ENCODE measurements at regions not wholly inside any gene's neighbourhood (a gene's known extent, or its start where the extent isn't known, plus 50 kb on each side); places are given as distances from the start of the nearest gene placed in this dataset.

DNA sequence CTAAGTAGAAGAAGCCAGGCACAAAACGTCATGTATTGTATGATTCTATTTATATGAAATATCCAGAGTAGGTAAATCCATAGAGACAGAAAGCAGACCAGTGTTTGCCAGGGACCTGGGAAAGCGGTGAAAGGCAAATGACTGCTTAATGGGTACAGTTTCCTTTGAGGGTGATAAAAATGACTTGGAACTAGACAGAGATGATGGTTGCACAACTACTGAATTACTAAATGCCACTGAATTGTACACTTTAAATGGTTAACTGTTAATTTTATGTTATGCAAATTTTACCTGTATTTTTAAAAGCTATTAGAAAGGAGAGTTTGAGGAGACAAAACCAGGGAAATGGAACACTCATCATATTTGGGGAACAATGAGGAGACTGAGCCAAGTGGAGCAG, 61.8 kb upstream of the USP47 start:
- Histone ChIP-seq H4K20me1 (ENCODE audit: insufficient read depth) (no peaks in the 10 kb centered on the region), H2AFZ (ENCODE audit: low read depth) (no peak overlapping the region), H3K4me2 (no peak overlapping the region), H3K79me2 (ENCODE audit: insufficient read depth) (no peaks in the 10 kb centered on the region), H3K9me3 (no peaks in the 10 kb centered on the region), H3K9me2 (no peaks in the 10 kb centered on the region), H3F3A (replicated peaks; ENCODE audit: insufficient read depth) (no peaks in the 10 kb centered on the region), H3K27me3 (ENCODE audit: insufficient read depth) (peaks cover 38% of the 10 kb centered on the region; the same call in 1 of the 2 replicates), H3K9ac (no peak overlapping the region), H3K4me3 (ENCODE audit: low read depth in 2 of 2, low read length in 1 of 2) (no peak overlapping the region), H3K36me3 (replicated peaks in 1 of 2; ENCODE audit: control insufficient read depth in 1 of 2, insufficient read depth in 2 of 2, low read length in 1 of 2) (no peaks in the 10 kb centered on the region), H3K27ac (ENCODE audit: low read depth in 2 of 2, low read length in 1 of 2) (no peak overlapping the region), H3K4me1 (ENCODE audit: control insufficient read depth in 1 of 2, insufficient read depth in 2 of 2, low read depth in 1 of 2, low read length in 1 of 2) (no peaks in the 10 kb centered on the region)
- CTCF ChIA-PET, result interaction anchor here (0.7 to 5.7 kb wide), 2 partner anchors 8 to 63 kb away, joined by 3 to 44 read pairs; no protein-coding TSS in a partner anchor
- WGBS (ENCODE audit: low lambda C conversion rate), result 23% methylated on average over 2 of the region's 2 CpGs
- TF ChIP-seq, protein P1, sequence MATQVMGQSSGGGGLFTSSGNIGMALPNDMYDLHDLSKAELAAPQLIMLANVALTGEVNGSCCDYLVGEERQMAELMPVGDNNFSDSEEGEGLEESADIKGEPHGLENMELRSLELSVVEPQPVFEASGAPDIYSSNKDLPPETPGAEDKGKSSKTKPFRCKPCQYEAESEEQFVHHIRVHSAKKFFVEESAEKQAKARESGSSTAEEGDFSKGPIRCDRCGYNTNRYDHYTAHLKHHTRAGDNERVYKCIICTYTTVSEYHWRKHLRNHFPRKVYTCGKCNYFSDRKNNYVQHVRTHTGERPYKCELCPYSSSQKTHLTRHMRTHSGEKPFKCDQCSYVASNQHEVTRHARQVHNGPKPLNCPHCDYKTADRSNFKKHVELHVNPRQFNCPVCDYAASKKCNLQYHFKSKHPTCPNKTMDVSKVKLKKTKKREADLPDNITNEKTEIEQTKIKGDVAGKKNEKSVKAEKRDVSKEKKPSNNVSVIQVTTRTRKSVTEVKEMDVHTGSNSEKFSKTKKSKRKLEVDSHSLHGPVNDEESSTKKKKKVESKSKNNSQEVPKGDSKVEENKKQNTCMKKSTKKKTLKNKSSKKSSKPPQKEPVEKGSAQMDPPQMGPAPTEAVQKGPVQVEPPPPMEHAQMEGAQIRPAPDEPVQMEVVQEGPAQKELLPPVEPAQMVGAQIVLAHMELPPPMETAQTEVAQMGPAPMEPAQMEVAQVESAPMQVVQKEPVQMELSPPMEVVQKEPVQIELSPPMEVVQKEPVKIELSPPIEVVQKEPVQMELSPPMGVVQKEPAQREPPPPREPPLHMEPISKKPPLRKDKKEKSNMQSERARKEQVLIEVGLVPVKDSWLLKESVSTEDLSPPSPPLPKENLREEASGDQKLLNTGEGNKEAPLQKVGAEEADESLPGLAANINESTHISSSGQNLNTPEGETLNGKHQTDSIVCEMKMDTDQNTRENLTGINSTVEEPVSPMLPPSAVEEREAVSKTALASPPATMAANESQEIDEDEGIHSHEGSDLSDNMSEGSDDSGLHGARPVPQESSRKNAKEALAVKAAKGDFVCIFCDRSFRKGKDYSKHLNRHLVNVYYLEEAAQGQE (IDR thresholded peaks at IDR 0.05; ENCODE audit: low read depth, low read length), result no peak
- POLR2A ChIA-PET, result interaction anchor here (0.6 kb wide), 1 partner anchor 283 kb away, joined by 3 read pairs; no protein-coding TSS in a partner anchor
- DNase-seq, result no peak

DNA sequence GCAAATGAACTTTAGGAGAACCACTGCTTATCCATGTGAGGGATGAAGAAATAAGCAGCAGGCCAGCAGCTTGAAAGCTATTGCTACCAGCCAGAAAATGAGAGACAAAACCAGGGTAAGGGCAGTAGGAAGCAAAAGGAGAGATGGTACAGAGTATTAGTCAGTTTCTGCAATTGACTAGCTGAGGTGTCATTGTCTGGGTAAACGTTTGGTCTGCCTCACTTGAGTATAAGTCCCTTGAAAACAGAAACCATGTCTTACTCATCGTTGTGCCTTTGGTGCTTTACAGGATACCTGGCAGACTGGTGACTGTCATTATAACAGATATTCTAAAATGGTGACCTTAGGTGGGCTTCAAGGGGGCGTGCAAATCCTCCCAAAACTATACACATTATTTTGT, 63.9 kb upstream of the USP47 start:
- Histone ChIP-seq H3K27ac (ENCODE audit: low read depth in 2 of 2, low read length in 1 of 2) (no peak overlapping the region), H3K36me3 (replicated peaks in 1 of 2; ENCODE audit: control insufficient read depth in 1 of 2, insufficient read depth in 2 of 2, low read length in 1 of 2) (no peaks in the 10 kb centered on the region), H3K79me2 (ENCODE audit: insufficient read depth) (no peaks in the 10 kb centered on the region), H2AFZ (ENCODE audit: low read depth) (no peak overlapping the region), H3F3A (replicated peaks; ENCODE audit: insufficient read depth) (no peaks in the 10 kb centered on the region), H3K9me2 (no peaks in the 10 kb centered on the region), H3K9ac (no peak overlapping the region), H3K4me3 (ENCODE audit: low read depth in 2 of 2, low read length in 1 of 2) (no peak overlapping the region), H3K27me3 (ENCODE audit: insufficient read depth) (peaks cover 41% of the 10 kb centered on the region; the same call in 1 of the 2 replicates), H4K20me1 (ENCODE audit: insufficient read depth) (no peaks in the 10 kb centered on the region), H3K9me3 (no peaks in the 10 kb centered on the region), H3K4me2 (no peak overlapping the region), H3K4me1 (ENCODE audit: control insufficient read depth in 1 of 2, insufficient read depth in 2 of 2, low read depth in 1 of 2, low read length in 1 of 2) (no peaks in the 10 kb centered on the region)
- no peak for DNase-seq
- TF ChIP-seq POLR2AphosphoS5 (IDR thresholded peaks at IDR 0.05; ENCODE audit: low read depth, low read length), result no peak
- TF ChIP-seq SMC3 (IDR thresholded peaks at IDR 0.05; ENCODE audit: low read depth, low read length), result no peak
- no peak for TF ChIP-seq YY1 (IDR thresholded peaks at IDR 0.05; ENCODE audit: low read depth)
- no peak for TF ChIP-seq TCF12 (IDR thresholded peaks at IDR 0.05)
- TF ChIP-seq FOSL2 (IDR thresholded peaks at IDR 0.05; ENCODE audit: borderline replicate concordance, low read depth), result no peak
- TF ChIP-seq RCOR1 (IDR thresholded peaks at IDR 0.05; ENCODE audit: low read length), result no peak
- TF ChIP-seq CHD2 (IDR thresholded peaks at IDR 0.05; ENCODE audit: low read length, partially characterized antibody), result no peak
- no peak for TF ChIP-seq MXI1 (IDR thresholded peaks at IDR 0.05; ENCODE audit: low read depth, low read length)
- TF ChIP-seq SIN3A (IDR thresholded peaks at IDR 0.05; ENCODE audit: borderline replicate concordance, low read depth, low read length), result no peak
- no peak for TF ChIP-seq EP300 (IDR thresholded peaks at IDR 0.05; ENCODE audit: borderline replicate concordance in 1 of 2, low read depth in 1 of 2, low read length in 1 of 2)
- TF ChIP-seq, protein P2, sequence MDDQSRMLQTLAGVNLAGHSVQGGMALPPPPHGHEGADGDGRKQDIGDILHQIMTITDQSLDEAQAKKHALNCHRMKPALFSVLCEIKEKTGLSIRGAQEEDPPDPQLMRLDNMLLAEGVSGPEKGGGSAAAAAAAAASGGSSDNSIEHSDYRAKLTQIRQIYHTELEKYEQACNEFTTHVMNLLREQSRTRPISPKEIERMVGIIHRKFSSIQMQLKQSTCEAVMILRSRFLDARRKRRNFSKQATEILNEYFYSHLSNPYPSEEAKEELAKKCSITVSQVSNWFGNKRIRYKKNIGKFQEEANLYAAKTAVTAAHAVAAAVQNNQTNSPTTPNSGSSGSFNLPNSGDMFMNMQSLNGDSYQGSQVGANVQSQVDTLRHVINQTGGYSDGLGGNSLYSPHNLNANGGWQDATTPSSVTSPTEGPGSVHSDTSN (IDR thresholded peaks at IDR 0.05), result no peak
- no peak for TF ChIP-seq GABPA (IDR thresholded peaks at IDR 0.05; ENCODE audit: low read depth)
- TF ChIP-seq, protein P3, sequence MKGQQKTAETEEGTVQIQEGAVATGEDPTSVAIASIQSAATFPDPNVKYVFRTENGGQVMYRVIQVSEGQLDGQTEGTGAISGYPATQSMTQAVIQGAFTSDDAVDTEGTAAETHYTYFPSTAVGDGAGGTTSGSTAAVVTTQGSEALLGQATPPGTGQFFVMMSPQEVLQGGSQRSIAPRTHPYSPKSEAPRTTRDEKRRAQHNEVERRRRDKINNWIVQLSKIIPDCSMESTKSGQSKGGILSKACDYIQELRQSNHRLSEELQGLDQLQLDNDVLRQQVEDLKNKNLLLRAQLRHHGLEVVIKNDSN (IDR thresholded peaks at IDR 0.05; ENCODE audit: borderline replicate concordance, low read depth), result no peak
- TF ChIP-seq JUND (IDR thresholded peaks at IDR 0.05), result no peak
- no peak for TF ChIP-seq CTCF (IDR thresholded peaks at IDR 0.05)
- TF ChIP-seq ELF1 (IDR thresholded peaks at IDR 0.05), result no peak
- no peak for TF ChIP-seq TEAD4 (IDR thresholded peaks at IDR 0.05; ENCODE audit: borderline replicate concordance, insufficient read depth)
- no peak for TF ChIP-seq MEF2A (IDR thresholded peaks at IDR 0.05; ENCODE audit: borderline replicate concordance, low read depth)
- ChIA-PET CTCF (interaction anchor here (0.8 to 5.7 kb wide), 4 partner anchors 10 to 118 kb away, joined by 3 to 44 read pairs (median 3); no protein-coding TSS in a partner anchor), POLR2A (no interaction called here)
- WGBS (ENCODE audit: low lambda C conversion rate), result 14% methylated on average over 3 of the region's 3 CpGs

Data from SK-N-SH (cell line).